GM18909 (cell line): ENCODE measurements at regions not wholly inside any gene's neighbourhood (a gene's known extent, or its start where the extent isn't known, plus 50 kb on each side); places are given as distances from the start of the nearest gene placed in this dataset.

Source experiments
- ATAC-seq: cut with Tn5 transposase; IDR thresholded peaks from one replicate; pipeline ENCODE4 v1.9.1; 2021; ENCODE audit warnings: mild to moderate bottlenecking; ENCODE audit not compliant: unreplicated experiment, poor library complexity

GRCh38 chr18:55064073-55064472 lies 104.8 kb upstream of the CCDC68 start:
- no peak for ATAC-seq

- ATAC-seq, result no peak
Observed at GRCh38 chr18:55054021-55054990, 95.0 kb upstream of the CCDC68 start.

GRCh38 chr18:55048892-55049291 lies 89.6 kb upstream of the CCDC68 start:
- ATAC-seq, result no peak

- ATAC-seq, result no peak
Observed at GRCh38 chr18:55047546-55047945, 88.3 kb upstream of the CCDC68 start.

GRCh38 chr18:55041366-55041765 lies 82.1 kb upstream of the CCDC68 start:
- no peak for ATAC-seq

GRCh38 chr18:55038162-55038561 lies 78.9 kb upstream of the CCDC68 start:
- no peak for ATAC-seq

GRCh38 chr18:55034742-55035141 lies 75.5 kb upstream of the CCDC68 start:
- ATAC-seq, result no peak

GRCh38 chr18:55031979-55032378 lies 72.7 kb upstream of the CCDC68 start:
- no peak for ATAC-seq

GRCh38 chr18:55031576-55031975 lies 72.3 kb upstream of the CCDC68 start:
- no peak for ATAC-seq

GRCh38 chr18:55031164-55031563 lies 71.9 kb upstream of the CCDC68 start:
- no peak for ATAC-seq

- ATAC-seq, result no peak
Observed at GRCh38 chr18:55024564-55024963, 65.3 kb upstream of the CCDC68 start.

GRCh38 chr18:55018602-55019001 lies 59.3 kb upstream of the CCDC68 start:
- ATAC-seq, result no peak

GRCh38 chr18:55014095-55014494 lies 54.8 kb upstream of the CCDC68 start:
- ATAC-seq, result no peak

GRCh38 chr18:55013685-55014084 lies 54.4 kb upstream of the CCDC68 start:
- ATAC-seq, result no peak

- ATAC-seq, result no peak
Observed at GRCh38 chr18:55013086-55013485, 53.8 kb upstream of the CCDC68 start.

- no peak for ATAC-seq
Observed at GRCh38 chr18:55012008-55012407, 52.7 kb upstream of the CCDC68 start.
